ENCODE measurements at regions not wholly inside any gene's neighbourhood (a gene's known extent, or its start where the extent isn't known, plus 50 kb on each side); places are given as distances from the start of the nearest gene placed in this dataset.

DNA sequence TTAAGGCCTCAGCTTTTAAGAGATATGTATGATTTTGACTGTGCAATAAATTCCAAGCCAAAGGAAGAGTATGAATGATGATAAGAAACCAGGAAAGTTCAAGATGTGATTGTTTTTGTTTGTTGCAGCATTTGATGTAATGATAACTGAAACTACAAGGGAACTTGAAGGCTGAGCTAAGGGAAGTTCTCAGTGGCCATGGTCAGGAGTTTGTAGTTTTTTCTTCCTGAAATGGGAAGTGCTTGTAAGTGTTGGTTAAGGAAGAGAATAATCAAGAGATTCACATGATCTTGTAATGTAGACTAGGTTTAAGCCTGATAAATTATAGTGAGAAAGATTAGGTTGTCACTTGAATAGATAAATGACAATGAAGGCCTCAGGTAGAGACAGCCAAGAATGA lies 53.4 kb downstream of the PTCHD4 start:
- no peak overlapping the region for H3K4me2 ChIP-seq
- CTCF ChIA-PET: no interaction called here

DNA sequence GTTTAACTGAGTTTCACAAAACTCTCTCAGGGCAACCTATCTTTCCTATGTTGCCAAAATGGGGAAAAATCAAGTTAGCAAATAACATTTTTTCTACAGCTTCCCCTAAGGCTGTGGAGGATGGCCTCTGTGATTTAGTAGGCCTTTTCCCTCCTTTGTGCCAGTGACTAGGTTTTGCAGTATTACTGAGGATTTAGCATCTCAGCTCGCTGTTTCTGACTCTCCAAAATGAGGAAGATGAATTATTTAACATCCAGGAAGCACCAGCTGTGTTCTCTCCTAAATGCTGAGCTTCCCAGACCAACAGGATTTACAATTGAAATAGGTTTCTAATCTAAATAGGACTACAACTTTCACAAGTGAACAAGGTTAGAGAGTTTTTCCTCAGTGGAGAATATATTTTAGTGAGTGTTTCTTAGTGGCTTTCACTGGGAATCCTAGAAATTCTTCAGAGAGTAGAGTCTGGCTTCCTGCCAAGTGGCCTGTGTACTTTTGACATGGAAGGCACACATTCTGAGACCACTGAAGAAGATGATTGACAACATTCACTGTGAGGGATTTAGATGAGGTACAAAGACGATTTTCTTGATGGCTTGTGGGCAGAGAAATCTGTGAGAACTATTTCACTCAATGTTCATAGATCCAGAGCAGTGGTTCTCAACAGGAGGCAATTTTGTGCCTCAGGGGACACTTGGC lies 62.4 kb downstream of the PTCHD4 start:
- no peaks in the 10 kb centered on the region for H3K9me3 ChIP-seq
- no peaks in the 10 kb centered on the region for H4K20me1 ChIP-seq (ENCODE audit: insufficient read depth)
- no peak overlapping the region for H3K9ac ChIP-seq
- H3K36me3 ChIP-seq (replicated peaks in 1 of 2; ENCODE audit: control insufficient read depth in 1 of 2, insufficient read depth in 2 of 2, low read length in 1 of 2): peaks cover 0 to 5% of the 10 kb centered on the region in 2 experiments
- no peaks in the 10 kb centered on the region; a peak in 1 of 4 replicates for H3K4me1 ChIP-seq (ENCODE audit: control insufficient read depth in 1 of 2, insufficient read depth in 2 of 2, low read depth in 1 of 2, low read length in 1 of 2)
- H3K79me2 ChIP-seq (ENCODE audit: insufficient read depth): no peaks in the 10 kb centered on the region; the same call in 1 of the 2 replicates
- no peak overlapping the region for H3K27ac ChIP-seq (ENCODE audit: low read depth in 2 of 2, low read length in 1 of 2)
- H3F3A ChIP-seq (replicated peaks; ENCODE audit: insufficient read depth): no peaks in the 10 kb centered on the region
- no peaks in the 10 kb centered on the region for H3K9me2 ChIP-seq
- DNase-seq: no peak
- CTCF ChIA-PET: no interaction called here
- 11% methylated on average over 2 of the region's 2 CpGs for WGBS (ENCODE audit: low lambda C conversion rate)
- TF ChIP-seq RCOR1 (IDR thresholded peaks at IDR 0.05; ENCODE audit: low read length) (no peak), SIN3A (IDR thresholded peaks at IDR 0.05; ENCODE audit: borderline replicate concordance, low read depth, low read length) (no peak), RFX5 (IDR thresholded peaks at IDR 0.05; ENCODE audit: low read length) (no peak), CHD2 (IDR thresholded peaks at IDR 0.05; ENCODE audit: low read length, partially characterized antibody) (no peak), RXRA (IDR thresholded peaks at IDR 0.05; ENCODE audit: borderline replicate concordance, low read depth) (no peak), MXI1 (IDR thresholded peaks at IDR 0.05; ENCODE audit: low read depth, low read length) (no peak), JUND (IDR thresholded peaks at IDR 0.05) (no peak), EZH2phosphoT487 (IDR thresholded peaks at IDR 0.05; ENCODE audit: borderline replicate concordance, low read depth) (no peak), TEAD4 (IDR thresholded peaks at IDR 0.05; ENCODE audit: borderline replicate concordance, insufficient read depth) (no peak), FOXM1 (IDR thresholded peaks at IDR 0.05; ENCODE audit: low read depth) (no peak), NFIC (IDR thresholded peaks at IDR 0.05; ENCODE audit: borderline replicate concordance) (no peak), GABPA (IDR thresholded peaks at IDR 0.05; ENCODE audit: low read depth) (no peak), GATA2 (CRISPR knock-in tag; IDR thresholded peaks at IDR 0.05) (no peak), YY1 (IDR thresholded peaks at IDR 0.05; ENCODE audit: low read depth) (no peak), POLR2AphosphoS5 (IDR thresholded peaks at IDR 0.05; ENCODE audit: low read depth, low read length) (no peak)
- TF ChIP-seq, protein P1, sequence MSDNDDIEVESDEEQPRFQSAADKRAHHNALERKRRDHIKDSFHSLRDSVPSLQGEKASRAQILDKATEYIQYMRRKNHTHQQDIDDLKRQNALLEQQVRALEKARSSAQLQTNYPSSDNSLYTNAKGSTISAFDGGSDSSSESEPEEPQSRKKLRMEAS (IDR thresholded peaks at IDR 0.05; ENCODE audit: low read depth): no peak
- TF ChIP-seq, protein P2, sequence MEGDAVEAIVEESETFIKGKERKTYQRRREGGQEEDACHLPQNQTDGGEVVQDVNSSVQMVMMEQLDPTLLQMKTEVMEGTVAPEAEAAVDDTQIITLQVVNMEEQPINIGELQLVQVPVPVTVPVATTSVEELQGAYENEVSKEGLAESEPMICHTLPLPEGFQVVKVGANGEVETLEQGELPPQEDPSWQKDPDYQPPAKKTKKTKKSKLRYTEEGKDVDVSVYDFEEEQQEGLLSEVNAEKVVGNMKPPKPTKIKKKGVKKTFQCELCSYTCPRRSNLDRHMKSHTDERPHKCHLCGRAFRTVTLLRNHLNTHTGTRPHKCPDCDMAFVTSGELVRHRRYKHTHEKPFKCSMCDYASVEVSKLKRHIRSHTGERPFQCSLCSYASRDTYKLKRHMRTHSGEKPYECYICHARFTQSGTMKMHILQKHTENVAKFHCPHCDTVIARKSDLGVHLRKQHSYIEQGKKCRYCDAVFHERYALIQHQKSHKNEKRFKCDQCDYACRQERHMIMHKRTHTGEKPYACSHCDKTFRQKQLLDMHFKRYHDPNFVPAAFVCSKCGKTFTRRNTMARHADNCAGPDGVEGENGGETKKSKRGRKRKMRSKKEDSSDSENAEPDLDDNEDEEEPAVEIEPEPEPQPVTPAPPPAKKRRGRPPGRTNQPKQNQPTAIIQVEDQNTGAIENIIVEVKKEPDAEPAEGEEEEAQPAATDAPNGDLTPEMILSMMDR (IDR thresholded peaks at IDR 0.05): no peak
- H3K27me3 ChIP-seq (ENCODE audit: insufficient read depth): no peaks in the 10 kb centered on the region
- POLR2A ChIA-PET: no interaction called here
- H3K4me3 ChIP-seq (ENCODE audit: low read depth in 2 of 2, low read length in 1 of 2): no peak overlapping the region
- H3K4me2 ChIP-seq: no peak overlapping the region
- no peak overlapping the region for H2AFZ ChIP-seq (ENCODE audit: low read depth)

More for the DNA sequence above, 53.4 kb downstream of the PTCHD4 start:
- Histone ChIP-seq H3K9me3 (no peaks in the 10 kb centered on the region), H3K27me3 (ENCODE audit: insufficient read depth) (no peaks in the 10 kb centered on the region), H3K27ac (ENCODE audit: low read depth in 2 of 2, low read length in 1 of 2) (no peak overlapping the region), H4K20me1 (ENCODE audit: insufficient read depth) (no peaks in the 10 kb centered on the region), H3K79me2 (ENCODE audit: insufficient read depth) (no peaks in the 10 kb centered on the region), H3K4me1 (ENCODE audit: control insufficient read depth in 1 of 2, insufficient read depth in 2 of 2, low read depth in 1 of 2, low read length in 1 of 2) (no peaks in the 10 kb centered on the region), H3K9me2 (no peaks in the 10 kb centered on the region), H3K4me3 (ENCODE audit: low read depth in 2 of 2, low read length in 1 of 2) (no peak overlapping the region), H2AFZ (ENCODE audit: low read depth) (no peak overlapping the region), H3K9ac (no peak overlapping the region), H3K36me3 (replicated peaks in 1 of 2; ENCODE audit: control insufficient read depth in 1 of 2, insufficient read depth in 2 of 2, low read length in 1 of 2) (peaks cover 0 to 5% of the 10 kb centered on the region in 2 experiments), H3F3A (replicated peaks; ENCODE audit: insufficient read depth) (no peaks in the 10 kb centered on the region)
- TF ChIP-seq, protein P1 (IDR thresholded peaks at IDR 0.05; ENCODE audit: low read depth): no peak
- TF ChIP-seq, protein P3, sequence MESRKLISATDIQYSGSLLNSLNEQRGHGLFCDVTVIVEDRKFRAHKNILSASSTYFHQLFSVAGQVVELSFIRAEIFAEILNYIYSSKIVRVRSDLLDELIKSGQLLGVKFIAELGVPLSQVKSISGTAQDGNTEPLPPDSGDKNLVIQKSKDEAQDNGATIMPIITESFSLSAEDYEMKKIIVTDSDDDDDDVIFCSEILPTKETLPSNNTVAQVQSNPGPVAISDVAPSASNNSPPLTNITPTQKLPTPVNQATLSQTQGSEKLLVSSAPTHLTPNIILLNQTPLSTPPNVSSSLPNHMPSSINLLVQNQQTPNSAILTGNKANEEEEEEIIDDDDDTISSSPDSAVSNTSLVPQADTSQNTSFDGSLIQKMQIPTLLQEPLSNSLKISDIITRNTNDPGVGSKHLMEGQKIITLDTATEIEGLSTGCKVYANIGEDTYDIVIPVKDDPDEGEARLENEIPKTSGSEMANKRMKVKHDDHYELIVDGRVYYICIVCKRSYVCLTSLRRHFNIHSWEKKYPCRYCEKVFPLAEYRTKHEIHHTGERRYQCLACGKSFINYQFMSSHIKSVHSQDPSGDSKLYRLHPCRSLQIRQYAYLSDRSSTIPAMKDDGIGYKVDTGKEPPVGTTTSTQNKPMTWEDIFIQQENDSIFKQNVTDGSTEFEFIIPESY (IDR thresholded peaks at IDR 0.05; ENCODE audit: borderline replicate concordance, low read depth): no peak
- TF ChIP-seq YY1 (IDR thresholded peaks at IDR 0.05; ENCODE audit: low read depth) (no peak), SMC3 (IDR thresholded peaks at IDR 0.05; ENCODE audit: low read depth, low read length) (no peak), RCOR1 (IDR thresholded peaks at IDR 0.05; ENCODE audit: low read length) (no peak), TEAD4 (IDR thresholded peaks at IDR 0.05; ENCODE audit: borderline replicate concordance, insufficient read depth) (no peak), RFX5 (IDR thresholded peaks at IDR 0.05; ENCODE audit: low read length) (no peak), TCF12 (IDR thresholded peaks at IDR 0.05) (no peak), SIN3A (IDR thresholded peaks at IDR 0.05; ENCODE audit: borderline replicate concordance, low read depth, low read length) (no peak), EP300 (IDR thresholded peaks at IDR 0.05; ENCODE audit: borderline replicate concordance in 1 of 2, low read depth in 1 of 2, low read length in 1 of 2) (no peak)
- TF ChIP-seq, protein P4, sequence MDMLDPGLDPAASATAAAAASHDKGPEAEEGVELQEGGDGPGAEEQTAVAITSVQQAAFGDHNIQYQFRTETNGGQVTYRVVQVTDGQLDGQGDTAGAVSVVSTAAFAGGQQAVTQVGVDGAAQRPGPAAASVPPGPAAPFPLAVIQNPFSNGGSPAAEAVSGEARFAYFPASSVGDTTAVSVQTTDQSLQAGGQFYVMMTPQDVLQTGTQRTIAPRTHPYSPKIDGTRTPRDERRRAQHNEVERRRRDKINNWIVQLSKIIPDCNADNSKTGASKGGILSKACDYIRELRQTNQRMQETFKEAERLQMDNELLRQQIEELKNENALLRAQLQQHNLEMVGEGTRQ (IDR thresholded peaks at IDR 0.05; ENCODE audit: borderline replicate concordance, low read depth, low read length): no peak
- POLR2A ChIA-PET: no interaction called here
- DNase-seq: no peak

All from SK-N-SH (cell line).